Progenitor cell of endocrine pancreas (in vitro differentiated cells): ENCODE measurements at regions not wholly inside any gene's neighbourhood (a gene's known extent, or its start where the extent isn't known, plus 50 kb on each side); places are given as distances from the start of the nearest gene placed in this dataset.

ENCODE experiments used
- DNase-seq: peaks from one replicate; pipeline ENCODE4 v3.0.0; 2021; ENCODE audit warnings: low spot score; ENCODE audit not compliant: unreplicated experiment
- H3K27ac Mint-ChIP-seq: 2 replicates; pipeline ENCODE4 v1.8.0; 2021; ENCODE audit warnings: mild to moderate bottlenecking, moderate library complexity, mixed read lengths
- H3K27me3 Mint-ChIP-seq: 2 replicates; pipeline ENCODE4 v1.8.0; 2021; ENCODE audit warnings: mixed read lengths
- H3K36me3 Mint-ChIP-seq: 2 replicates; pipeline ENCODE4 v1.8.0; 2022; ENCODE audit warnings: mixed read lengths; ENCODE audit not compliant: insufficient read depth
- H3K4me1 Mint-ChIP-seq: 2 replicates; pipeline ENCODE4 v1.8.0; 2021; ENCODE audit warnings: low read depth, mixed read lengths
- H3K4me3 Mint-ChIP-seq: 2 replicates; pipeline ENCODE4 v1.8.0; 2021; ENCODE audit warnings: low read depth, mild to moderate bottlenecking, moderate library complexity, mixed read lengths
- H3K9me3 Mint-ChIP-seq: 2 replicates; pipeline ENCODE4 v1.8.0; 2021; ENCODE audit warnings: low read depth, mixed read lengths
- CTCF ChIP-seq: fragments of 200-600 bp; sonication (generic); IDR thresholded peaks from one replicate; pipeline ENCODE4 v1.5.0; 2021; ENCODE audit warnings: antibody characterized with exemption, mild to moderate bottlenecking; ENCODE audit not compliant: unreplicated experiment

GRCh38 chr3:103052236-103052830 is 617.5 kb downstream of the ZPLD1 start:
- Mint-ChIP-seq H3K27ac (no peak overlapping the region), H3K36me3 (no peaks in the 10 kb centered on the region), H3K27me3 (no peaks in the 10 kb centered on the region), H3K9me3 (no peaks in the 10 kb centered on the region), H3K4me1 (peaks cover 11% of the 10 kb centered on the region), H3K4me3 (no peak overlapping the region)
- no peak for TF ChIP-seq CTCF
- no peak for DNase-seq

GRCh38 chr3:103055021-103055520 is 620.3 kb downstream of the ZPLD1 start:
- H3K36me3 Mint-ChIP-seq, result no peaks in the 10 kb centered on the region
- peaks cover 13% of the 10 kb centered on the region for H3K4me1 Mint-ChIP-seq
- H3K4me3 Mint-ChIP-seq, result no peak overlapping the region
- no peaks in the 10 kb centered on the region for H3K9me3 Mint-ChIP-seq
- DNase-seq, result no peak
- no peak for TF ChIP-seq CTCF
- no peaks in the 10 kb centered on the region for H3K27me3 Mint-ChIP-seq
- H3K27ac Mint-ChIP-seq, result no peak overlapping the region

GRCh38 chr3:103056542-103056941 is 621.7 kb downstream of the ZPLD1 start:
- Mint-ChIP-seq H3K36me3 (no peaks in the 10 kb centered on the region), H3K4me1 (peaks cover 13% of the 10 kb centered on the region), H3K27me3 (no peaks in the 10 kb centered on the region), H3K27ac (peak overlapping the region; percentile 14), H3K9me3 (no peaks in the 10 kb centered on the region), H3K4me3 (no peak overlapping the region)
- no peak for DNase-seq
- TF ChIP-seq CTCF, result no peak

GRCh38 chr3:103057003-103057402 is 622.2 kb downstream of the ZPLD1 start:
- Mint-ChIP-seq H3K27me3 (no peaks in the 10 kb centered on the region), H3K36me3 (no peaks in the 10 kb centered on the region), H3K27ac (no peak overlapping the region), H3K4me1 (peaks cover 13% of the 10 kb centered on the region), H3K9me3 (no peaks in the 10 kb centered on the region), H3K4me3 (no peak overlapping the region)
- no peak for DNase-seq
- TF ChIP-seq CTCF, result no peak

- Mint-ChIP-seq H3K27me3 (no peaks in the 10 kb centered on the region), H3K36me3 (no peaks in the 10 kb centered on the region), H3K4me1 (peaks cover 13% of the 10 kb centered on the region), H3K9me3 (no peaks in the 10 kb centered on the region), H3K27ac (no peak overlapping the region), H3K4me3 (no peak overlapping the region)
- TF ChIP-seq CTCF, result no peak
- DNase-seq, result no peak
Measured at GRCh38 chr3:103057487-103057886, 622.7 kb downstream of the ZPLD1 start.
